Activated CD4-positive, alpha-beta memory T cell treated with anti-CD3 and anti-CD28 coated beads for 36 hours (primary cell): ENCODE measurements at regions not wholly inside any gene's neighbourhood (a gene's known extent, or its start where the extent isn't known, plus 50 kb on each side); places are given as distances from the start of the nearest gene placed in this dataset.
A peak's percentile ranks its signal among the peaks of the same experiment; 100 is the strongest.

Experiments used
- CTCF ChIA-PET: fragments of 350-600 bp; sonication (Branson Sonifier 250); formaldehyde crosslinking; loops from one replicate; lab custom pipeline; 2021; ENCODE audit warnings: antibody characterized with exemption, inconsistent platforms; lab: Charles Lee
- POLR2A ChIA-PET: fragments of 350-600 bp; sonication (Branson Sonifier 250); formaldehyde crosslinking; loops from one replicate; lab custom pipeline; 2021; ENCODE audit warnings: antibody characterized with exemption; lab: Charles Lee
- DNase-seq: peaks from one replicate; pipeline ENCODE4 v3.0.0-alpha.2; 2020
- H3K27ac Mint-ChIP-seq: one replicate; pipeline ENCODE4 v1.8.0; 2021; ENCODE audit warnings: mixed read lengths
- H3K27me3 Mint-ChIP-seq: one replicate; pipeline ENCODE4 v1.8.0; 2021; ENCODE audit warnings: mixed read lengths
- H3K36me3 Mint-ChIP-seq: one replicate; pipeline ENCODE4 v1.8.0; 2021; ENCODE audit warnings: mixed read lengths
- H3K4me1 Mint-ChIP-seq: one replicate; pipeline ENCODE4 v1.8.0; 2021; ENCODE audit warnings: low read depth, mixed read lengths
- H3K4me3 Mint-ChIP-seq: one replicate; pipeline ENCODE4 v1.8.0; 2021; ENCODE audit warnings: mild to moderate bottlenecking, mixed read lengths
- H3K9me3 Mint-ChIP-seq: one replicate; pipeline ENCODE4 v1.8.0; 2021; ENCODE audit warnings: mixed read lengths
- intact Hi-C: fragments of 100-400 bp; cut with micrococcal nuclease; formaldehyde crosslinking; loops from one replicate; pipeline ENCODE4 v1.15.1; 2023

DNA sequence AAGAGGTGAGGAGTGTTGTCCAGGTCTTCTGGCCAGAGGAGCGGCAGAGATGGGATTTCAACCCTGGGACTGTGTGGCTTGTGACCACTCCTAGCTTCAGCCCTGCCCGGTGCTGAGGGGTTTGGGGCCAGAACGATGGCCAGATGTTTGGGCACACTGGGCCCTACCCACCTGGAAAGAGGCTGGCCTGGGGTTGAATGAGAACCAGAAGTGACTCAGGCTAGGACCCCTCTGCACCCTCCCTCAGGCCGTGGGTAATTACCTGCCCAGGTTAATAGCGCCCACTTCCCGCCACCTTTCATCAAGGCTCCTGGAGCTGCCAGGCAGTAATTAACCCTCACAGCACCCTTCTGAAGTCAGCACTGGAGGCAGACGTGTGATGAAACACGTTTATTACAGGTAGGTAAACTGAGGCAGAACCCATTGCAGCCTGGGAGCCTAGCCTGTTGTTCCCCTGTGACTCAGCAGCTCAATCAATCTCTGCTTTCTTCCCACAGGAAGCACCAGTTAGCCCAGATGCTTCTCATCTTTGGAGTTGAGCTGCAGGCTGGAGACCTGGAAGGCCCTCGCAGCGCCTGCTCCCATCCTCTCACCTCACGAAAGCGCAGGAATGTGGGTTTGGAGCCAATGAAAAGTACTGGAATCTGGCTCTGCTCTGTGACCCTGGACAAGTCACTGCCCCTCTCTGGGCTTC, 120.8 kb downstream of the CEBPB start:
- H3K4me1 Mint-ChIP-seq = no peaks in the 10 kb centered on the region
- no peak overlapping the region for H3K27ac Mint-ChIP-seq
- intact Hi-C loops = no loop called here
- no peak for DNase-seq
- ChIA-PET POLR2A (no interaction called here), CTCF (no interaction called here)
- H3K27me3 Mint-ChIP-seq = peaks cover 9% of the 10 kb centered on the region
- no peaks in the 10 kb centered on the region for H3K36me3 Mint-ChIP-seq
- no peak overlapping the region for H3K4me3 Mint-ChIP-seq
- peaks cover 2% of the 10 kb centered on the region for H3K9me3 Mint-ChIP-seq

DNA sequence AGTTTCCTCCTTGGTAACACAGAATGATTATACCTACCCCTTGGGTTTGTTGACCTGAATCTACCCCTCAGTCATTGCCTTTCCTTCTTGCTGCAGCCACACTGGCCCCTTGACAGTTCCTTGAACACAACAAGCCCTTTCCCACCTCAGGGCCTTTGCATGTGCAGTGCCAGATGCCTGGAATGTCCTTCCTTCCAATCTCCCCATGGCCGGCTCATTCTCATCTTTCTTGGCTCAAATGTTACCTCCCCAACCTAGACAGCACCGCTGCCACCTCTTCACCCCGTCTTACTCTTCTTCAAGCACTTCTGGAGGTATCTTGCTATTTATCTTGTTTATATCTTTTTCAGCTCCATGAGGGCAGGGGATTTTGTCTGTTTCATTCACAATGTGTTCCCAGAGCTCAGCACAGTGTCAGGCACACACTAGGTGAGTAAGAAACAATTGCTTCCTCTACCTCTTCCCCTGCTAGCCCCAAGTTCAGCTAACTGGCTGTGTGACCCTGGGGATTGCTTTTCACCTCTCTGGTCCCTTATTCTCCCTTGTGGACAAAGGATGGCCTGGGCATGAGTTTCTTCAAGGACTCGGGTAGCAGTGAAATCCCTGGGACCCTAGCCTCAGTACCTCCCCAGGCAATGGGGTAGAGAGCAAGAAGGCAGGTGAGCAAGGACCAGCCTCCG, 121.5 kb downstream of the CEBPB start:
- no peaks in the 10 kb centered on the region for H3K4me1 Mint-ChIP-seq
- H3K27me3 Mint-ChIP-seq = peaks cover 12% of the 10 kb centered on the region
- H3K36me3 Mint-ChIP-seq = no peaks in the 10 kb centered on the region
- no peak for DNase-seq
- intact Hi-C loops = no loop called here
- ChIA-PET POLR2A (no interaction called here), CTCF (no interaction called here)
- peaks cover 2% of the 10 kb centered on the region for H3K9me3 Mint-ChIP-seq
- no peak overlapping the region for H3K27ac Mint-ChIP-seq
- no peak overlapping the region for H3K4me3 Mint-ChIP-seq

DNA sequence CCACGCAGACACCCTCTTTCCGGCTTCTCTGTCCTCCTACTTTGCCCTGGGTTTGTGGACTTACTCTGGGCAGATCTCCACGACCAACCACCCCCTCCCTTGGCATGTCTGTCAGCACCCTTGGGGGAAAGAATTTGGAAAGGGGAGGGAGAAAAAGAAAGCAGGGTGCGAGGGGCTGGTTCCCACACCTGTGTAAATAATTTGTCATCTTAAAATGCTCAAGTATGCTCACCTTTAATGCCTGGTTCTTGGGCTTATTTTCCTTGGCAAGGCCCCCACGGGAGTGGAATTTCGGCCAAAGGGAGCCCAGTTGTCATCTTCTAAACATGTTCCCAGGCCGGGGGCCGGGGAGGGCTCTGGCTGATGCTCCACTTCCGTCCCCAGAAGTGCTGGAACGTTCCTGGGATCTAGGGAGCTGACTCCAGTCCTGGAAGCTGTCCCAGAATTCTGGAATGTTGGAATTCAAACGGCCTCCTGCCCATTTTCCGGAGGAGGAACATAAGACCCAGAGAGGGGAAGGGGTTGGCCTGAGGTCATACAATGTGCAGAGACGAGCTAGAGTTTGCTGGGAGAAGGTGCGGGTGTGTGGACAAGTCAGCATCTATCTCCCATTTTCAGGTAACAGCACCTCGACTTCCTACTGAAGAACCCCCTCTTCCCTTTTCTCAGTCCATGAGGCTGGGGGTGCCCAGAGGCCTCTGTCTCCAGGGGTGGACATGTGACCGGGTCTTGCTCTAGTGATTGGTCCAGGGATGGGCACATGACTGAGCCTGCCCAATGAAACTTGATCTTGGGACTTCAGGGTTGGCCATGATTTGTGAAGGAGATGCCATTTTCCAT, 122.3 kb downstream of the CEBPB start:
- POLR2A ChIA-PET = no interaction called here
- no peaks in the 10 kb centered on the region for H3K4me1 Mint-ChIP-seq
- CTCF ChIA-PET = no interaction called here
- peaks cover 2% of the 10 kb centered on the region for H3K9me3 Mint-ChIP-seq
- no peak overlapping the region for H3K4me3 Mint-ChIP-seq
- intact Hi-C loops = no loop called here
- DNase-seq = no peak
- H3K27me3 Mint-ChIP-seq = peaks cover 15% of the 10 kb centered on the region
- no peak overlapping the region for H3K27ac Mint-ChIP-seq
- H3K36me3 Mint-ChIP-seq = no peaks in the 10 kb centered on the region

DNA sequence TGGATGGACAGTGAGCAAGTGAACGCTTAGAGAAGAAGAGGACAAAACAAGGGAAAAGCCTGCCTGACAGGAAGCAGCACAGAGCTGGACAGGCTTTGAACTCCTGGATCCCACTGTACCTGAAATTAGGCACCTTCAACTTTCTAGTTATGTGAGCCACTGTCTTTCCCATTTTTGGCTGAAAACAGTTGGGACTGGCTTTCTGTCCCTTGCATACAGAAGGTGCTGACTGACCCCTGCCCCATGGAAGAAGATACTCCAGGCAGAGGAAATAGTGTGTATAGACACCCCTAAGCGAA, 122.8 kb downstream of the CEBPB start:
- CTCF ChIA-PET = no interaction called here
- H3K36me3 Mint-ChIP-seq = no peaks in the 10 kb centered on the region
- H3K4me1 Mint-ChIP-seq = no peaks in the 10 kb centered on the region
- H3K9me3 Mint-ChIP-seq = peaks cover 2% of the 10 kb centered on the region
- DNase-seq = no peak
- no peak overlapping the region for H3K27ac Mint-ChIP-seq
- POLR2A ChIA-PET = no interaction called here
- H3K4me3 Mint-ChIP-seq = no peak overlapping the region
- intact Hi-C loops = no loop called here
- peaks cover 18% of the 10 kb centered on the region for H3K27me3 Mint-ChIP-seq

DNA sequence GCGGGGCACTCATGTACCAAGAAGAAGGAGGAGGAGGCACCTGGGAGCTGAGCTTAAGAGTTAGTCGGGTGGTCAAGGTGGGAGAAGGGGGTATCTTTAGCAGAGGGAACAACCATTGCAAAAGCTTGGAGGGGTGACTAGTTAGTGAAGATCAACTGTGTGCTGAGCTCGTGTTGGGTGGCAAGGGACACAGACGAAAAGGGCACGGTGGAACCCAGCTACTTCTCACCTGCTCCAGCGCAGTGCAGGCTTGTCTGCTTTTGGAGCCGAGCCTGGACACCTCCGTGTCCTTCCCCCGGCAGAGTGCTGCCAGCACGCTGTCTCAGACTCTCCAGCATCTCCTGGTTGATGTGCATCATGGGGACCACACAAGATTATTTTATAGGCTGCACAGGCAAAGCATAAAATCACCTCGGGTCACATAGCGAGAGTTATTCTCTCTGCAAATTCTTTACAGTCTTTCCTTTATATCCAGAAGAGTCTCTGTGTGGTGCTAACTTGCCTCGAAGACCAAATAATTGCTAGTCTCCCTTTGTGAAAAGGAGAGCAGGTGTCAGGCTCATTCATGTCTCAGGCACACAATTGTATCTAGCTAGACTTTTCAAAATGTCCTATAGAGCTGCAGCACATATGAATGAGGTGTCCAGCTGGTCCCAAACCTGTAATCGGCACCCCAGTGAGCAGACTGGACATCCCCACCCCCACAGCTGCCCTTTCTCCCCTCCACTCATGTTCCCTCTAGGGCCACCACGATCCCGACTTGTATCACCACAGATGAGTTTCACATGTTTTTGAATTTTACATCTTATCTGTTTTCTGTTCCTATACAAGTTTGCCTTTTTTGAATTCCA, 123.4 kb downstream of the CEBPB start:
- H3K4me3 Mint-ChIP-seq = no peak overlapping the region
- intact Hi-C loops = no loop called here
- no peak for DNase-seq
- H3K9me3 Mint-ChIP-seq = peaks cover 2% of the 10 kb centered on the region
- ChIA-PET POLR2A (no interaction called here), CTCF (interaction anchor here (0.9 kb wide), 1 partner anchor 128 kb away, joined by 3 read pairs; no protein-coding TSS in a partner anchor)
- H3K4me1 Mint-ChIP-seq = peaks cover 4% of the 10 kb centered on the region
- H3K27me3 Mint-ChIP-seq = peaks cover 18% of the 10 kb centered on the region
- H3K36me3 Mint-ChIP-seq = no peaks in the 10 kb centered on the region
- no peak overlapping the region for H3K27ac Mint-ChIP-seq

DNA sequence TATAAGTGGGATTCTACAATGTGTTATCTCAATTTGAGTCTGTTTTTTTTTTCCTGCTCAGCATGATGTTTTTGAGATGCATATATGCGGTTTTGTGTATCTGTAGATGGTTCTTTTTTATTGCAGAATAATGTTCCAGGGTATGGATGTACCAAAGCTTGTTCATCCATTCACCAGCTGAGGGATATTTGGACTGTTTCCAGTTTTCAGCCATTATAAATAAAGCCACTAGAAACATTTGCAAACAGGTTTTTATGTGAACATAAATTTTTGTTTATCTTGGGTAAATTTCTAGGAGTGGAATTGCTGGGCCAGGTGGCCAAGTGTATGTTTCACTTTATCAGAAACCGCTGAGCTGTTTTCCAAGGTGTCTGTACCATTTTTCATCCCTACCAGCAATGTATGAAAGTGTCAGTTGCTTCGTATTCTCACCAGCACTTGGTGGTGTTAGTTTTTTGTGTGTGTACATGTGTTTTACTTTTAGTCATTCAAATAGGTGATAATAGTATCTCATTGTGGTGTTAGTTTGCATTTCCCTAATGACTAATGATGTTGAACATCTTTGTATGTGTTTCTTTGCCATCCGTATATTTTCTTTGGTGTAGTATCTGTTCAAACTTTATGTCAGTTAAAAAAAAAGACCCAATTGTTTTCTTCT, 124.2 kb downstream of the CEBPB start:
- Mint-ChIP-seq H3K27me3 (peaks cover 20% of the 10 kb centered on the region), H3K27ac (no peak overlapping the region)
- POLR2A ChIA-PET = no interaction called here

DNA sequence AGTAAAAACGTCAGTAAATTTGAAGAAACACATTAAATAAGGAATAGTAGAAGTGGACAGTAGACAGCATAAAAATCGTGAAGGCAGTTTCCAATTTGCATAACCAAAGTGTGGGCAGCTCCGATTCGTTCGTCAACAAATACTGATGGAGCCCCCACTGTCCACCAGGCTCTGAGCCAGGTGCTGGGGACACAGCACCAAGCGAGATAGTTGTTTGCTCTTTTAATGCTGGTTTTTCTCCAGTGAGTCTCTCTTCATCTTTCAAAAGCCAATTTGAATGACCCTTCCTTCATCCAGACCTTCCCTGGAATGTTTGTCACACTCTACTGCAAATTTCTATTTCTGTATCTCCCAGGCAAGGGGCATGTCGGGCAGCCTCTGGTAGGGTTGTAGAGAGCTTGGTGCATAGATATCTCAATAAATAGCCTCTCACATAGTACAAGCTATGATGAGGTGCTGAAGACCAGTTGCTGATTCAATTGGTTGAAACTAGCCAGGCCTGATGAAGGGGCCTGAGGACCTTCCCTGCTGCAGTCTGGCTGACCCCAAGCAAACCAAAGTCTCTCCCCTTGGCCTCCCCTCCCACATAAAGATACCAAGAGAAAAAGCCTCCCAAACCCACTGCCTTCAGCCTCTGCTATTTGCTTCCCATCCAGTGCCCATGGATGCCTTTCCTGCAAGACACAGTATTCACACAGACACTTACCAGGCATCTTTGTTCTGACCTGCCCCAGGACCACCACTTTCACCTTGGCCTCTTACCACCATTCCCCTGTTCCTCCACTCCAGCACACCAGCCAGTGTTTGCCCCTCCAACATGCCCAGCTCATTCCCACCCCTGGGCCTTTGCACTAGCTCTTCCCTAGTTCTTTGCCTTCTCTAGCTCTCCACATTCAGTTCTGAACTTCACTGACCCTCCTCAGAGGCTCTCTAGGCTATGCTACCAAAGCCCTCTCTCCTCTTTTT, 125.2 kb downstream of the CEBPB start:
- peaks cover 7% of the 10 kb centered on the region for H3K4me1 Mint-ChIP-seq
- DNase-seq = no peak
- no peak overlapping the region for H3K27ac Mint-ChIP-seq
- intact Hi-C loops = no loop called here
- no peak overlapping the region for H3K4me3 Mint-ChIP-seq
- POLR2A ChIA-PET = interaction anchor here (0.6 kb wide), 1 partner anchor 148 kb away, joined by 4 read pairs; no protein-coding TSS in a partner anchor
- peaks cover 2% of the 10 kb centered on the region for H3K9me3 Mint-ChIP-seq
- H3K27me3 Mint-ChIP-seq = peaks cover 20% of the 10 kb centered on the region
- CTCF ChIA-PET = no interaction called here
- H3K36me3 Mint-ChIP-seq = no peaks in the 10 kb centered on the region

More for the DNA sequence above, 124.2 kb downstream of the CEBPB start:
- no peak for DNase-seq
- Mint-ChIP-seq H3K4me3 (no peak overlapping the region), H3K36me3 (no peaks in the 10 kb centered on the region), H3K4me1 (peaks cover 4% of the 10 kb centered on the region), H3K9me3 (peaks cover 2% of the 10 kb centered on the region)
- CTCF ChIA-PET = interaction anchor here (0.6 to 0.9 kb wide), 2 partner anchors 67 to 129 kb away, joined by 3 read pairs; no protein-coding TSS in a partner anchor
- intact Hi-C loops = no loop called here

DNA sequence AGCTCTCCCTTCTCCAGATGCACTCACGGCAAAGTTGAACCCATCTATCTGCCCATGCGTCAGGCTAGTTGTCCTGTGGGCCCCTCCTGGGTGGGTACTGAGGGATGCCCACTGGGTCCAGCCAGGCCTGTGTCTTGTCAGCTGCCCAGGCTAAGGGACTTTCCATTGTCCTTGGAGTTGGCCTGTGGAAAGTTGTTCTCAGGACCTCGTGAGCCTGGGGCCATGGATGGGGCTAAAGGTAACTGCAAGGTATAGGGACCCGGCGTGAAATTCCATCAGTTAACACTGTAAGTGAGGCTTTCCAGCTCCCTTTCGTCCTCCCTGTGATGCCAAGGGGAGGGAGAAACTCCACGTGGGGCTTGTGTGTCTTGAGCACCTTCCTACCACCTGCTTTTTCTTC, 126.5 kb downstream of the CEBPB start:
- Mint-ChIP-seq H3K36me3 (no peaks in the 10 kb centered on the region), H3K27me3 (peaks cover 20% of the 10 kb centered on the region), H3K27ac (no peak overlapping the region), H3K4me1 (peaks cover 11% of the 10 kb centered on the region), H3K4me3 (no peak overlapping the region), H3K9me3 (peaks cover 2% of the 10 kb centered on the region)
- ChIA-PET CTCF (no interaction called here), POLR2A (no interaction called here)
- intact Hi-C loops = no loop called here
- DNase-seq = no peak

DNA sequence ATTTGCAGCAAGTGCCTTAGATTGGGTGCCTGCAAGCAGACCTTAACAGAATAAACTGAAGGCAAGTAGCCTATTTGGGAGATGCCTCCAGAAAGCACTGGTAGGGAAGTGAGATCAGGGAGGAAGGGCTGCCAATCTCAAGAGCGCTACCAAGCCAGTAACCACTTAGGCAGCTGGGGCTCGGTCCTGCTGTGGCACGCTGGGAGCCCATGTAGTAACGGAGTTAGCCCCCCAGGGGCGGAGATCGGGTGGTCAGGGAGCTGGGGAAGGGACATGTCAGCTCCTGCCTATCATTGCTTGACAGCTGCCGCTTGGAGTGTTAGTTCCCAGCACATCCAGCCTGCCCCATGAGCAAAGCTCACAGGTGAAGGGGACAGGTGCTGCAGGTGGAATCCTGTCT, 127.0 kb downstream of the CEBPB start:
- POLR2A ChIA-PET = no interaction called here
- no peak for DNase-seq
- H3K9me3 Mint-ChIP-seq = peaks cover 2% of the 10 kb centered on the region
- CTCF ChIA-PET = no interaction called here
- peaks cover 11% of the 10 kb centered on the region for H3K4me1 Mint-ChIP-seq
- H3K27ac Mint-ChIP-seq = no peak overlapping the region
- no peaks in the 10 kb centered on the region for H3K36me3 Mint-ChIP-seq
- peaks cover 20% of the 10 kb centered on the region for H3K27me3 Mint-ChIP-seq
- intact Hi-C loops = no loop called here
- H3K4me3 Mint-ChIP-seq = no peak overlapping the region

DNA sequence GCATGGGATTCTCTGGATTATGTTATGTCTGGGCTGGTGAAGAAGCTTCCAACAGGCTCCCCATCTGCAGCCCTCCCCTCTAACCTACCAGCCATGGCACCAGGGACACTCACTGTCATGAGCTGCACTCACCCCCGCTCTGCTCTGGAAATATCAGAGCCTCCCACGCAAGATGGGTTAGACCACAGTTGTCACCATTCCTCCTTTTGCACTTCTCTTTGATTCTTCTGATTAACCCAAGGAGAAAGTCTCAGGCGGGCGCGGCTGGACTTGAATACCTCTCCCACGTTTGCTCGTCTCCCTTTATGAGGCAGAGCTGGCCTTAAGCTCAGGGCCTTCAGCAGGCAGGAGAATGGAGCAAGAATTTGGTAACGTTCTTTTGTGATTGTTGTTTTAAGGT, 128.1 kb downstream of the CEBPB start:
- intact Hi-C loops = no loop called here

More for the DNA sequence above, 128.1 kb downstream of the CEBPB start:
- POLR2A ChIA-PET = no interaction called here
- Mint-ChIP-seq H3K4me1 (peaks cover 11% of the 10 kb centered on the region), H3K9me3 (peaks cover 2% of the 10 kb centered on the region), H3K36me3 (no peaks in the 10 kb centered on the region), H3K27me3 (peaks cover 18% of the 10 kb centered on the region), H3K27ac (no peak overlapping the region), H3K4me3 (no peak overlapping the region)
- CTCF ChIA-PET = no interaction called here
- peak; percentile 41 for DNase-seq
